Lower leg skin (tissue), 4 donors: ENCODE measurements at regions not wholly inside any gene's neighbourhood (a gene's known extent, or its start where the extent isn't known, plus 50 kb on each side); places are given as distances from the start of the nearest gene placed in this dataset.

Source experiments
- DNase-seq, 2 donors: peaks; one replicate each; pipeline ENCODE4 v3.0.0-alpha.2; 2019; ENCODE audit warnings: low spot score in 2 of 2
- H3K4me3 ChIP-seq: fragments of 200-600 bp; sonication (generic); 2 replicates; pipeline ENCODE4 v1.5.1; 2017; ENCODE audit warnings: mild to moderate bottlenecking, low read depth; ENCODE audit not compliant: poor library complexity, severe bottlenecking
- CTCF ChIP-seq, 3 donors: fragments of 450-650 bp; IDR thresholded peaks; one replicate each; pipeline ENCODE4 v1.5.1; 2016; ENCODE audit warnings: antibody characterized with exemption in 3 of 3, mild to moderate bottlenecking in 3 of 3, moderate library complexity in 2 of 3
- POLR2A ChIP-seq, 2 donors: fragments of 450-650 bp; IDR thresholded peaks; one replicate each; pipeline ENCODE4 v1.6.1; 2016 to 2017; ENCODE audit warnings: antibody characterized with exemption in 2 of 2, mild to moderate bottlenecking in 1 of 2, moderate library complexity in 1 of 2
- WGBS, 2 donors: methylation state at CpG; one replicate each; pipeline ENCODE4 v1.1.5; 2018; 5-methylcytosine and 5-hydroxymethylcytosine counted together
- intact Hi-C: fragments of 100-400 bp; cut with DNase I; formaldehyde crosslinking; loops from one replicate; pipeline ENCODE4 v1.15.0; 2023; ENCODE audit warnings: low total_unique reads

GRCh38 chr2:175827856-175828255 lies 174.2 kb downstream of the LNPK start:
- TF ChIP-seq CTCF (IDR thresholded peaks at IDR 0.05) (no peak), POLR2A (IDR thresholded peaks at IDR 0.05) (no peak)
- intact Hi-C loops = no loop called here
- WGBS, 2 donors = 63 to 65% methylated on average over 2 of the region's 2 CpGs
- H3K4me3 ChIP-seq = no peak overlapping the region
- DNase-seq = no peak

GRCh38 chr2:175824243-175824642 lies 177.8 kb downstream of the LNPK start:
- TF ChIP-seq CTCF (IDR thresholded peaks at IDR 0.05) (no peak), POLR2A (IDR thresholded peaks at IDR 0.05) (no peak)
- no peak overlapping the region for H3K4me3 ChIP-seq
- 71 to 75% methylated on average over 2 of the region's 2 CpGs for WGBS, 2 donors
- intact Hi-C loops = no loop called here
- no peak for DNase-seq

- TF ChIP-seq POLR2A (IDR thresholded peaks at IDR 0.05) (no peak), CTCF (IDR thresholded peaks at IDR 0.05) (no peak)
- no peak for DNase-seq
- intact Hi-C loops = no loop called here
- no peak overlapping the region for H3K4me3 ChIP-seq
- WGBS, 2 donors = 69 to 83% methylated on average over 1 of the region's 1 CpG
Measured at GRCh38 chr2:175823707-175824073, 178.4 kb downstream of the LNPK start.

- TF ChIP-seq CTCF (IDR thresholded peaks at IDR 0.05) (no peak), POLR2A (IDR thresholded peaks at IDR 0.05) (no peak)
- DNase-seq = no peak
- intact Hi-C loops = no loop called here
- WGBS, 2 donors = 81 to 91% methylated on average over 14 of the region's 14 CpGs
- H3K4me3 ChIP-seq = no peak overlapping the region
Measured at GRCh38 chr2:175823002-175823706, 178.9 kb downstream of the LNPK start.

GRCh38 chr2:175817221-175817620 lies 184.8 kb downstream of the LNPK start:
- no peak for DNase-seq
- 48 to 61% methylated on average over 2 of the region's 2 CpGs for WGBS, 2 donors
- TF ChIP-seq CTCF (IDR thresholded peaks at IDR 0.05) (no peak), POLR2A (IDR thresholded peaks at IDR 0.05) (no peak)
- H3K4me3 ChIP-seq = no peak overlapping the region
- intact Hi-C loops = no loop called here

GRCh38 chr2:175815537-175815936 lies 186.5 kb downstream of the LNPK start:
- H3K4me3 ChIP-seq = no peak overlapping the region
- TF ChIP-seq POLR2A (IDR thresholded peaks at IDR 0.05) (no peak), CTCF (IDR thresholded peaks at IDR 0.05) (no peak)
- DNase-seq = no peak
- intact Hi-C loops = no loop called here
- WGBS, 2 donors = 93 to 96% methylated on average over 1 of the region's 1 CpG
